ENCODE measurements at regions not wholly inside any gene's neighbourhood (a gene's known extent, or its start where the extent isn't known, plus 50 kb on each side); places are given as distances from the start of the nearest gene placed in this dataset.
"Not testable (repeated sequence)": the region's sequence is repeated elsewhere in the genome, so short reads cannot be mapped to it uniquely, and the experiment has no call there.

GRCh38 chr5:53160895-53161294, 51.3 kb upstream of the MOCS2 start:
- no peak for DNase-seq (ENCODE audit: low read depth)

DNA sequence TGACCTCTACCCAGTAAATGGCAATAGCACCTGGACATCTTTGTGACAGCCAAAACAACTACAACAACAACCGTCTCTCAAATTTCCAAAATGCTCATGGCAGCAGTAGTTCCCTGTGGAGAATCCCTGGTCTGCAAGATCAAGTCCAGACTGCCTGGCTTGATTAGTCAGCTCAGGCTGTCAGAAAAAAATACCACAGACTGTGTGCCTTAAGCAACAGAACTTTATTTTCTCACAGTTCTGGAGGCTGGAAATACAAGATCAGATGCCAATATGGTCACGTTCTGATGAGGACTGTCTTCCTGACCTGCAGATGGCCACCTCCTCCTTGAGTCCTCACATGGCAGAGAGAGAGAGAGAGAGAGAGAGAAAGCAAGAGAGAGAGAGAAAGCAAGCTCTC, 52.3 kb upstream of the MOCS2 start:
- no peak for DNase-seq (ENCODE audit: low read depth)

GRCh38 chr5:53164478-53165165, 55.1 kb upstream of the MOCS2 start:
- DNase-seq (ENCODE audit: low read depth), result no peak

GRCh38 chr5:53165431-53166182, 56.0 kb upstream of the MOCS2 start:
- DNase-seq (ENCODE audit: low read depth), result no peak

- no peak for DNase-seq (ENCODE audit: low read depth)
These were observed 56.6 kb upstream of the MOCS2 start for GRCh38 chr5:53166183-53166495.

- DNase-seq (ENCODE audit: low read depth), result no peak
These were observed 58.3 kb upstream of the MOCS2 start for GRCh38 chr5:53167836-53168235.

DNA sequence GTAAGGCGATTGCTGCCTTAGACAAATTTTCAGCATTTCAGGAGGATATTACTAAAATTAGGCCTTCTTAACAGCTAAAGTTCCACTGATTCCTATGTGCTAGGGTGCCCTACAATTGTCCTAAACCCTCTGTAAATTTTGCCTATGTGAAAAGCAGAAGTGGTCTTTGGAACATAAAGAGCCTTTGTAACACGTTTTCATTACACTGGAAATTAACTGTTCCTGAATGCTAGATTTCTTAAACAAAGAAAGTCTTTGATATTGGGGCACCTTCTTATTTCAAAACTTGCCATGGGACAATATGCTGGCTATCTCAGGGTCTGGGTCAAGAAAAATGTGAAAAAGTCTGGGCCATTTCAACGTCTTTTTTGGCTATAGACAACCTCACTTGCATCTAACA, 60.4 kb upstream of the MOCS2 start:
- no peak for DNase-seq (ENCODE audit: low read depth)

DNA sequence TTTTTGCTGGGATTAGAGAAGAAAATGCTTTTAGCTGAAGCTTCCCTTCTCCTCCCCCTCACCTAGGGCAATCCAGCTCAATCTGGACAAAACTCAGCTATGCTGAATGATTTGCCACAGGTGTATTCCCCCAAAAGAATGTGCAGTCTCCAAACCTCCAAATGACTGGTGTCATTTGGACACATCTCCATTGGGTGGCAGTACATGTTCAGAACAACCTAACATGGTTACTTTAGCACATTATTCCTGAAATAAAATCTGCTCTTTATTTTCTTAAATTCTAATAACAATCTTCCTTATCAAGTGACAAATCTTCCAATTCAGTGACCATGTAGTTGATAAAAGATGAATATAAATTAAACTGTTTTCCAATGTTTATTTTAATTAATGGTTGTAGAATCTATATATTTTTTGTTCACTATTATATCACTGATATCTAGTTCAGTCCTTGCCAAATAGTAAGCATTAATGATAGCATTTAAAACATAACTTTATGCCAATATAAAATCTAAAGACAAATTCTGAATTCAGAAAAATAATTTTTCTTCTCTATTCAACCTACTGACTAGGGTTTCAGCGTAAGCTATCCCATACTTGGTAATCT, 61.3 kb upstream of the MOCS2 start:
- no peak for DNase-seq (ENCODE audit: low read depth)

DNA sequence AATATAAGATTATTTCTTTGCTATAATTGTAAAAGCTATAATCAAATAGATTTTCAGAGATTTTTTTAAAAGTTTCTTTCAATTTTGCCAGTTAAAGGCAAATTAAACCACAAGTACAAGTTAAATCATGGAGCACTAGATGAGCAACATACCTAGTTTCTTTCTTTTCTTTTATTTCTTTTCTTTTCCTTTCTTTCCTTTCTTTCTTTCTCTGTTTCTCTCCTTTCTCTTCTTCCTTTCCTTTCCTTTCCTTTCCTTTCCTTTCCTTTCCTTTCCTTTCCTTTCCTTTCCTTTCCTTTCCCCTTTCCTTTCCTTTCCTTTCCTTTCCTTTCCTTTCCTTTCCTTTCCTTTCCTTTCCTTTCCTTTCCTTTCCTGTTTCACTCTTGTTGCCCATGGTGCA, 62.5 kb upstream of the MOCS2 start:
- not testable (repeated sequence) for DNase-seq (ENCODE audit: low read depth)

DNA sequence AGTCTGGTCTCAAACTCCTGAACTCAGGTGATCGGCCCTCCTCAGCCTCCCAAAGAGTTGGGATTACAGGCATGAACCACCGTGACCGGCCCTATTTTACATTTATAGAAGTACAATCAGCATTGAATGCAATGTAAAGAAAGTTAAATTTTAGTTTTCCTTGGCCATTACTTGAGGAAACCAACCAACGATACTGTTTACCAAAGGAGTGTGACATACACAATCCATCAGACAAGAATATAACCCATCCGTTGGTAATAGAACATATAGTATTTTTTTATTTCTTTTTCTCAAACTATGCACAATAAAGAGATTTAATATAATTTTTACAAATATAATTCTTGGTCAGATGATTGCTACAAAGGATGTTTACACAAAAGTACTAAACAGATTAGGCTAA, 63.1 kb upstream of the MOCS2 start:
- no peak for DNase-seq (ENCODE audit: low read depth)

- no peak for DNase-seq (ENCODE audit: low read depth)
These were observed 63.5 kb upstream of the MOCS2 start for GRCh38 chr5:53173083-53173482.

DNA sequence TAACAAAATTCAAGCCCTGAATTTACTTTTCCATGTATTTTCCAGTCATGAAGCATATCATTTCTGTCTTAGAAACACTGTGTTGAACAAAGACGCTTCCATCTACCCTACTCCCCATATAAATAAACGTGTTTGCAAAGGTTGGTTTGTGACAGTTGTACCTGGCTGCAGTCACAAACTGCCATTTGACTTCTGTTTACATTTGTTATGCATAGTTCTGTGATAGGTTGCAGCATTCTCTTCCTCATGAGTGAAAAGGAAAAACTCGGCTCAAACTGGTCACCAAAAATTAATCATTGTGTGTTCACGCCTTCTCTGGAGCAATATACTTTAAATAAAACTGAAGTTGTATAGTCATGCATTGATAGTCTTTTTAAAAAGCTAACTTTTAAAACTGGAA, 69.3 kb upstream of the MOCS2 start:
- no peak for DNase-seq (ENCODE audit: low read depth)

GRCh38 chr5:53179691-53180090, 70.1 kb upstream of the MOCS2 start:
- no peak for DNase-seq (ENCODE audit: low read depth)

- peak; percentile 25 for DNase-seq (ENCODE audit: low read depth)
These were observed 71.0 kb upstream of the MOCS2 start for GRCh38 chr5:53180538-53180937.

DNA sequence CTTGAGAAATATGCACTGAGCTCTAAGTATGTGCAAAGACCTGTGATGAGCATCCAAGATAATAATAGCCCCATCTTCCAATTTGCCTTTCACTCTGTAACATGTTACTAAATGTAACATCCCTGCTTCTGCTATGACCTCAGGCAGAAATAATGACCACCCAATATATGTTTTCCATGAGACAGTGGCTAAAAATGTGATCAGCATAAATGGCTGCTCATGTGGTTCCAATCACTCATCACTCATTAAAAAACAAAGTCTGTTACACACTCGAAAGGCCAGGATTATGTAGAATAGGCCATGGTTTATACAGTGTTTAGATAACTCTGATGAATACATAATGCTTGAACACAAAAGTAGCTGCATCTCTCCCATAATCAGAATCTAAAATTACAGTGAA, 71.4 kb upstream of the MOCS2 start:
- no peak for DNase-seq (ENCODE audit: low read depth)

DNA sequence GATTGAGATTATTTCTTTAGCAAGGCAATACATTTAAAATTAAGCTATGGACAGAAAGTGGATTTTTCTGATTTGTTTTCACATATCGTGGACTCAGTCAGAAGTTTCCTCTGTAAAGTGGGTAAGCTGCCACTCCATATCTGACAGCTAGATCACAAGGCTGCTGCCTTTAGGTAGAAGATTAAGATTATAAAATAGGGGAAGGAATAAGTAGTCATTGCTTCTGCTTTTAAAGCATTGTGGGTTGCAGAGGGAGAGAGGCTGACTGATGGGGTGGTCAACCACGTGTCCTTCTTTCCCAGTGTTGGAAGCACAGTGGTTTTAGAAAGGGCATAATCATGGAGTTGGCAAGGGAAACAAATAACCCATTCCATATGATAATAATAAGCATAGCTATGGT, 74.3 kb upstream of the MOCS2 start:
- DNase-seq (ENCODE audit: low read depth), result no peak

DNA sequence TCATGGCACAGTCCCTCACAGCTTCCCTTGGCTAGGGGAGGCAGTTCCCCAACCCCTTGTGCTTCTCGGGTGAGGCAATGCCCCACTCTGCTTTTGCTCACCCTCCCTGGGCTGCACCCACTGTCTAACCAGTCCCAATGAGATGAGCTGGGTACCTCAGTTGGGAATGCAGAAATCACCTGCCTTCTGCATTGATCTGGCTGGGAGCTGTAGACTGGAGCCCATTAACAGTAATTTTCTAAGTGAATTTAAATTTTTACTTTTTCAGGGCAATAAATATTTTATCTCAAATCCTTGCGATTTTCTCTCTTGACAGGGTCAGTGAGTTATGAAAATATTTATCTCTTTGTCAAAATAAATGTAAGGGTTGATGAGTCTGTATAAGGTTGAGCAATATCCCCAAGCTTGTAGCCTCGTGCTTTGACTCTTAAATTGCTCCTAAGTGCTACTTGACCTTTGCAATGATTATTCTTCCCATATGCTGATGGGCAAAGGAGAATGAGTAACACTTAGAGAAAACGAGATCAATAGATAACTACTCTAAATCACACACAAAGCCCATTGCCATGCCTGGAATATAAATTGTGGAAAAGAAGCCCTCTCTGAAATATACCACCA, 82.1 kb upstream of the MOCS2 start:
- no peak for DNase-seq (ENCODE audit: low read depth)

DNA sequence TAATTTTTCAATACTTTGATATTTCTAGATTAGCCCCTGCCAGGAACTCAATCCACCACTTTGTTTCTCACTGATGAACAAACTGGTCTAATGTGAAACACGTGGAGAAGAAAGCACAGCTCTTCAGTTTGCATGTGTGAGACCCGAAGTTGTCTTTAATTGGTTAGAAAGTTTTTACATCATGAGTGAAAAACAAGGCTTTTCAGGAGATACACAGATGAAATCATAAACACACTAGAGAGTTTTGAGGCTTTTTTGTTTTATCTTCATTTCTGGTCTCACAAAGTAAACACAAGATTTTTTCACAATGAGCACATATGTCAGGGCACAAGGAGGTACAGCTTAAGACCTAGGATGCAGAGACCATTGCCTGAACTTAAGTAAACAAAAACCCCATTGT, 84.5 kb upstream of the MOCS2 start:
- no peak for DNase-seq (ENCODE audit: low read depth)

DNA sequence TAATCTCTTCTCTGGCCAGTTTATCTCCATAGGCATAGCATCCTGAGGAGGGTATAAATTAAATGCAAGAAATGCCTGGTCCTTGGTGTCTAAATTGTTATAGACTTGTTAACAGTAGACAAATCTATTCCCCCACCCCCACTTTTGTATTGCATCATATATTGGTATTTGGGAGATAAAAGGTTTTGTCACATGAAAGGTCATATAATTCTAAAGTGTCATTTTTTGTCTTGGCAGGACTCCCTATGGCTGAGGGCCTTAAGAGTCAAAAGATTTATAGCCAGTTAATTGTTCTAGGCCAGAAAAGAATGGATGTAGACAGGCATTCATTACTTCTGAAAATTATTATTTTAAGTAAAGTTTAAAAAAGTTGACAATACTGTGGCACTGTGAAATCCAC, 90.3 kb upstream of the MOCS2 start:
- DNase-seq (ENCODE audit: low read depth), result no peak

DNA sequence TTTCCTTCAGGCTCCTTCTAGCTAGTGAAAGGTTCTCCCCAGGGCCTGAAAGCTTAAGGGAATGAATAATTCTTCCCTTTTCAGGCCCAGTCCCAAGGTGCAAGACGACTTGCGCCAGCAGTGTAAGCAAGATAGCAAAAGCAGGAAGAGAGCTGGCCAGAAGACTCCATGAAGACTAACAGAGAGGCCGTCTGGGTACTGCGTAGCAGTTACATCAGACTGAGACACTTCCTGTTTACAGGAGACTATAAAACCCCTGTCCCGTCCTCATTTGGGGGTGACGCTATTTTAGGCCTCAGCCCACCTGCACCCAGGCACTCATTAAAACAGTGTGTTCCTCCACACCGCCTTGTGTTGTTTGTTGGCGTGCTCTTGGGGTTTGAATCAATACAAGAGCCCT, 90.7 kb upstream of the MOCS2 start:
- peak; percentile 40 for DNase-seq (ENCODE audit: low read depth)

DNA sequence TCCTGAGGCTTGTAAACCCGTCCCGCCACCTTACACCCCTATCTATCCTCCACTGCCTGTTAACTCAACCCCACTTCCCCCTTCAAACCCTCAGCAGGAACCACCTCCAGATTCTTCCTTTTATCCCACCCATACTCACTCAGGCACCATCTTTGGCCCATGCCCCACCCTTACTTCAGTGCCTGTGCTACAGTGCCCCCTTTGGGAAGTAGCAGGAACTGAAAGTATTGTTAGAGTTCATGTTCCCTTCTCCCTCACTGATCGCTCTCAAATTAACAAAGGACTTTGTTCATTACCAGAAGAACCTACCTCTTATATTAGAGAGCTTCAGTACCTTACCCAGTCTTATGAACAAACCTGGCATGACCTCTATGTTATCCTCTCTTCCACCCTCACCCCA, 92.2 kb upstream of the MOCS2 start:
- DNase-seq (ENCODE audit: low read depth), result peak; percentile 84

- no peak for DNase-seq (ENCODE audit: low read depth)
These were observed 97.0 kb upstream of the MOCS2 start for GRCh38 chr5:53206562-53206961.

DNA sequence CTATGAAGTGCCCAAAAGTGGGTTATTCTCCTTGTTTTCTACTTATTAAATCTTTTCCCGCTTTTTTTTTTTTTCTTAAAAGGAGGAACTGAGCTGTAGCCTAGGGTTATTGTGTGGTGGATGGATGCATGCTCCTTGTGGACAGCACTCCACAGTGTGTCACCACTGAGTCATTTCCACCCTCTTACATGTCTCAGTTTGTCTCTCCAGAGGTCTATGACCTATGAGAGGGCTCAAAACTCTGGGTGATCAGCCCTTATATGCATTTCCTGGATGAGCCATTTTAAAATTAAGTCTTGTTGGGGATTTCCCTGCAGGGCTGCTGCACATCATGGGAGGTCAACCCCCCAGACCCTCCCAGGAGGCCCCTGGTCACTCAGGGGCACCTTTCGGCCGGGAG, 102.2 kb upstream of the MOCS2 start:
- DNase-seq (ENCODE audit: low read depth), result no peak
